BLaER1 (cell line): ENCODE measurements at regions not wholly inside any gene's neighbourhood (a gene's known extent, or its start where the extent isn't known, plus 50 kb on each side); places are given as distances from the start of the nearest gene placed in this dataset.

ENCODE experiments used
- H3K27ac ChIP-seq: shearing (Covaris generic); formaldehyde crosslinking; 2 replicates; pipeline ENCODE4 v1.8.1; 2022
- H3K27me3 ChIP-seq: shearing (Covaris generic); formaldehyde crosslinking; 2 replicates; pipeline ENCODE4 v1.8.1; 2022
- H3K36me3 ChIP-seq: shearing (Covaris generic); formaldehyde crosslinking; 2 replicates; pipeline ENCODE4 v1.8.1; 2022
- H3K4me1 ChIP-seq: shearing (Covaris generic); formaldehyde crosslinking; 2 replicates; pipeline ENCODE4 v1.8.1; 2022
- H3K4me2 ChIP-seq: shearing (Covaris generic); formaldehyde crosslinking; 2 replicates; pipeline ENCODE4 v1.8.1; 2022
- H3K4me3 ChIP-seq: shearing (Covaris generic); formaldehyde crosslinking; 2 replicates; pipeline ENCODE4 v1.8.1; 2022
- H3K9ac ChIP-seq: shearing (Covaris generic); formaldehyde crosslinking; 2 replicates; pipeline ENCODE4 v1.8.1; 2022
- H3K9me3 ChIP-seq: shearing (Covaris generic); formaldehyde crosslinking; 2 replicates; pipeline ENCODE4 v1.8.1; 2022
- H4K20me1 ChIP-seq: shearing (Covaris generic); formaldehyde crosslinking; 2 replicates; pipeline ENCODE4 v1.8.1; 2022
- Cebpa-rat ChIP-seq: shearing (Covaris generic); IDR thresholded peaks from 2 replicates; pipeline ENCODE4 v1.8.1; 2022

GRCh38 chr12:60921541-60921940 is 1325.7 kb downstream of the SLC16A7 start:
- H3K27ac ChIP-seq: no peak overlapping the region
- no peak overlapping the region for H3K9ac ChIP-seq
- H3K9me3 ChIP-seq: no peaks in the 10 kb centered on the region
- H3K4me2 ChIP-seq: no peak overlapping the region
- TF ChIP-seq Cebpa-rat: no peak
- no peaks in the 10 kb centered on the region for H3K4me1 ChIP-seq
- no peaks in the 10 kb centered on the region for H3K27me3 ChIP-seq
- H3K36me3 ChIP-seq: no peaks in the 10 kb centered on the region
- H4K20me1 ChIP-seq: no peaks in the 10 kb centered on the region
- H3K4me3 ChIP-seq: no peak overlapping the region

GRCh38 chr12:60926256-60926655 is 1330.4 kb downstream of the SLC16A7 start:
- H3K4me1 ChIP-seq: no peaks in the 10 kb centered on the region
- TF ChIP-seq Cebpa-rat: no peak
- no peak overlapping the region for H3K4me3 ChIP-seq
- no peak overlapping the region for H3K4me2 ChIP-seq
- no peak overlapping the region for H3K27ac ChIP-seq
- no peaks in the 10 kb centered on the region for H3K27me3 ChIP-seq
- no peak overlapping the region for H3K9ac ChIP-seq
- no peaks in the 10 kb centered on the region for H3K9me3 ChIP-seq
- H4K20me1 ChIP-seq: no peaks in the 10 kb centered on the region
- no peaks in the 10 kb centered on the region for H3K36me3 ChIP-seq

DNA sequence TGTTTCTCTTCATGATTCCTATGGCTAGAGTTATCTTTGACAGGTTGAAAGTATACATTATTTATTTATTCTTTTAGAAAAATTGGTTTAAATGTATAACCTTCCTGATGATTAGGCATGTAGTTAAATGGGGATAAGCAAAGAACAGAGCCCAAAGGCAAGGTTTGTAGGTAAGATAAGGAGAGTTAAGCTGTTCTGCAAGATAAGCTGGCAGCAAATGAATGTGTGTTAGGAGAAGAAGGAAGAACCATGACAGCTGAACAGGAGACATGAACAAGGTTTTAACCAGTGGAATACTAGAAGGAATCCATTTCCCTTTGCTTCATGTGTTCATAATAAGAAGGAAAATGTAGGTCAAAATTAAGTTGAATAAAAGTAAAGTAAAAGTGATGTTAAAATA is 1330.1 kb upstream of the USP15 start:
- Histone ChIP-seq H3K9me3 (peaks cover 7% of the 10 kb centered on the region; the same call in 1 of the 2 replicates), H4K20me1 (no peaks in the 10 kb centered on the region), H3K4me1 (no peaks in the 10 kb centered on the region), H3K4me3 (no peak overlapping the region), H3K27me3 (no peaks in the 10 kb centered on the region), H3K4me2 (no peak overlapping the region), H3K27ac (no peak overlapping the region), H3K9ac (no peak overlapping the region), H3K36me3 (no peaks in the 10 kb centered on the region)
- no peak for TF ChIP-seq Cebpa-rat

DNA sequence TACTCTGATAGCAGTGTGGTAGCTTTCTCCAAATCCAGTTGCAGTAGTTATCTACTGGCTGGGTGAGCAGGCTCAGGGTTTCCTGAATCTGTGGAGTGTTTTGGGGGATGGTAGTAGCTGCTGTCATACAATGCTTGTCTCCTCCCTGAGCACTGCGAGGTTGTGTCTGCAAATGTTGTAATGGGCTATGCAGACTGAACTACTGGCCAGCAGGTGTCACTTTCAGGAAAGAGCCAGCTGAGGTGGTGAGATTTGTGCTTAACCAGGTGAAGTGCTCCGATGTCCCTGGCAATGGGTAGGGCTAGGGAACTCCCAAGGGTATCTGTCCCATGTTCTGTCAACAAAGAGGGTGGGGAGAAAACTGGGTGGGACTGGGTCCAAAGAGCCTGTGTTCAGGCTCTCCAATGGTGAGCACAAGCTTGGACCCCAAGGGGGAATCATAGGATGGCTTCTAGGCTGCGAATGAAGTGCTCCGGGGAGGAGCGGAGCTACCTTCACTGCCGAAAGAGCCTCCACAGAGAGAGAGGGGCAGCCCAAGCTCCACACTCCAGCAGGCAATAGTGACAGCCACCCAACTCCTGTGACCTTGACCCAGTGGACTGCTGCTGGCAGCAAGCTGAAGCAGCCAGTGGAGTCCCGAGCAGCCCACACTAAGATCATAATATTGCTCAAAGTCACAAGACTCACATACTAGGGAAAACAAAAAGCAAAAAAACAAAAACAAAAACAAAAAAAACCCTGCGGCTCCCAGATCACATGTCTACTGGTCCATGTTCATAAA is 1324.0 kb upstream of the USP15 start:
- no peaks in the 10 kb centered on the region for H3K27me3 ChIP-seq
- H4K20me1 ChIP-seq: no peaks in the 10 kb centered on the region
- H3K4me3 ChIP-seq: no peak overlapping the region
- H3K4me1 ChIP-seq: no peaks in the 10 kb centered on the region
- peaks cover 20% of the 10 kb centered on the region; the same call in 1 of the 2 replicates for H3K9me3 ChIP-seq
- no peak overlapping the region for H3K27ac ChIP-seq
- no peak overlapping the region for H3K9ac ChIP-seq
- H3K36me3 ChIP-seq: no peaks in the 10 kb centered on the region
- TF ChIP-seq Cebpa-rat: no peak
- no peak overlapping the region for H3K4me2 ChIP-seq

DNA sequence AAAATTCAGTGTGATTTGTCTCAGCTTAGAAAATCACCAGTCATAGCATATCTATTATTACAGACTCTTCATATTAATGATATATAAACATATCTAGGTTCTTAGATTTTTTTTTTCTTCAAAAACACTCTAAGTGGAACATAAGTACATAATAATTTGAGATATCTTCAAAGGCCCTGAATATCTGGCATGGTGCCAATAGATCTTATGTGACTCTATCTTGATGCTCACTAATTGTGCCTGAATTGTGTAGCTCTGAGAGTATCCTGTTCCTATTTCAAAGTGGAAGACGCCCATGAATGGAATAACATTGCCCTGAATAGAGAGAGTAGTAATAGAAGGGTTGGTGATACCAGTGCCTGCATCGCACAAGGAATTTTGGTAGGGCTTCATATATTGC is 1312.7 kb upstream of the USP15 start:
- H3K27me3 ChIP-seq: no peaks in the 10 kb centered on the region
- H4K20me1 ChIP-seq: no peaks in the 10 kb centered on the region
- no peaks in the 10 kb centered on the region for H3K36me3 ChIP-seq
- no peak overlapping the region for H3K27ac ChIP-seq
- H3K4me2 ChIP-seq: no peak overlapping the region
- no peak overlapping the region for H3K9ac ChIP-seq
- no peaks in the 10 kb centered on the region for H3K4me1 ChIP-seq
- no peak overlapping the region for H3K4me3 ChIP-seq
- no peak for TF ChIP-seq Cebpa-rat
- no peaks in the 10 kb centered on the region for H3K9me3 ChIP-seq

- H3K9ac ChIP-seq: no peak overlapping the region
- TF ChIP-seq Cebpa-rat: no peak
- H4K20me1 ChIP-seq: no peaks in the 10 kb centered on the region
- H3K36me3 ChIP-seq: no peaks in the 10 kb centered on the region
- H3K4me2 ChIP-seq: no peak overlapping the region
- no peak overlapping the region for H3K4me3 ChIP-seq
- no peaks in the 10 kb centered on the region for H3K4me1 ChIP-seq
- H3K27ac ChIP-seq: no peak overlapping the region
- H3K27me3 ChIP-seq: no peaks in the 10 kb centered on the region
- no peaks in the 10 kb centered on the region for H3K9me3 ChIP-seq
Measured at GRCh38 chr12:60967128-60967527, 1293.1 kb upstream of the USP15 start.

GRCh38 chr12:60977966-60978365 is 1282.2 kb upstream of the USP15 start:
- Histone ChIP-seq H3K9ac (no peak overlapping the region), H3K36me3 (no peaks in the 10 kb centered on the region), H4K20me1 (no peaks in the 10 kb centered on the region), H3K4me3 (no peak overlapping the region), H3K27me3 (no peaks in the 10 kb centered on the region), H3K27ac (no peak overlapping the region), H3K9me3 (no peaks in the 10 kb centered on the region), H3K4me2 (no peak overlapping the region), H3K4me1 (no peaks in the 10 kb centered on the region)
- TF ChIP-seq Cebpa-rat: no peak

GRCh38 chr12:60980558-60980957 is 1279.6 kb upstream of the USP15 start:
- no peak overlapping the region for H3K27ac ChIP-seq
- no peak overlapping the region for H3K9ac ChIP-seq

DNA sequence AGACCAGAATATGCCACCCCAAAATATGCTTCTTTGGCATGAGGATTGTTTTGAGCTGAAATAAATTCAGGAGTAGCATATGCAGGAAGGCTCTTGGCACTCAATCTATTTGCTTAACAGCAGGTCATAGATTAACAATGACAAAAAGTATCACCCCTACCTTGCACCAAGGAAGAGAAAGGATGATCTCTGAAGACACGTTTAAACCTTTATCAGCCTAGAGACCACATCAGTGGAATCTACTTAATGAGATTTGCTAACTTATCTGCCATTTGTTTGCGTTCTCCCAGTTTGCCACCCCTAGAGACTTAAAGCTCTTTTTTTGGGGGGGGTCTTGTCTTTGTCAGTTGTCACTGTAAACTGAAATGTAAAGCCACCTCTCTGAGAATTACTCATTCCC is 1278.7 kb upstream of the USP15 start:
- no peak overlapping the region for H3K4me3 ChIP-seq
- no peaks in the 10 kb centered on the region for H4K20me1 ChIP-seq
- H3K4me2 ChIP-seq: no peak overlapping the region
- TF ChIP-seq Cebpa-rat: no peak
- H3K27me3 ChIP-seq: no peaks in the 10 kb centered on the region
- no peak overlapping the region for H3K9ac ChIP-seq
- no peaks in the 10 kb centered on the region for H3K9me3 ChIP-seq
- H3K36me3 ChIP-seq: no peaks in the 10 kb centered on the region
- no peak overlapping the region for H3K27ac ChIP-seq
- H3K4me1 ChIP-seq: no peaks in the 10 kb centered on the region

More at GRCh38 chr12:60980558-60980957, 1279.6 kb upstream of the USP15 start:
- Histone ChIP-seq H3K27me3 (no peaks in the 10 kb centered on the region), H3K4me3 (no peak overlapping the region), H3K36me3 (no peaks in the 10 kb centered on the region), H4K20me1 (no peaks in the 10 kb centered on the region), H3K9me3 (no peaks in the 10 kb centered on the region), H3K4me2 (no peak overlapping the region), H3K4me1 (no peaks in the 10 kb centered on the region)
- TF ChIP-seq Cebpa-rat: no peak

GRCh38 chr12:60992087-60992486 is 1268.1 kb upstream of the USP15 start:
- Histone ChIP-seq H4K20me1 (no peaks in the 10 kb centered on the region), H3K27ac (no peak overlapping the region), H3K27me3 (no peaks in the 10 kb centered on the region), H3K36me3 (no peaks in the 10 kb centered on the region), H3K4me1 (0 out of 2 replicates have a peak, but pooled peaks cover 6% of the 10 kb centered on the region), H3K9me3 (no peaks in the 10 kb centered on the region), H3K4me2 (no peak overlapping the region), H3K9ac (no peak overlapping the region), H3K4me3 (no peak overlapping the region)
- no peak for TF ChIP-seq Cebpa-rat
